Brain microvascular endothelial cell (primary cell): ENCODE measurements at regions not wholly inside any gene's neighbourhood (a gene's known extent, or its start where the extent isn't known, plus 50 kb on each side); places are given as distances from the start of the nearest gene placed in this dataset.

Experiments used
- DNase-seq: peaks from one replicate; pipeline ENCODE4 v3.0.0-alpha.2; 2020
- H3K27ac ChIP-seq: fragments of 250-450 bp; sonication (Bioruptor Pico); 2 replicates; pipeline ENCODE4 v1.5.1; 2020; ENCODE audit warnings: mild to moderate bottlenecking, moderate library complexity
- H3K27me3 ChIP-seq: fragments of 250-450 bp; sonication (Bioruptor Pico); replicated peaks from 2 replicates; pipeline ENCODE4 v1.5.1; 2020; ENCODE audit warnings: mild to moderate bottlenecking
- H3K36me3 ChIP-seq: fragments of 250-450 bp; sonication (Bioruptor Pico); replicated peaks from 2 replicates; pipeline ENCODE4 v1.5.1; 2020; ENCODE audit warnings: mild to moderate bottlenecking
- H3K4me3 ChIP-seq: 2 replicates; pipeline ENCODE4 v1.5.1; 2011; ENCODE audit warnings: low read depth, mild to moderate bottlenecking, control low read depth, low read length, moderate library complexity
- in situ Hi-C: cut with HindIII; loops from 2 replicates; pipeline ENCODE4 v1.10.0; 2017; ENCODE audit warnings: low sequenced_read_pairs, low pct_ligation_motif_present
- TF ChIP-seq, protein P1 (sequence below): IDR thresholded peaks from 2 replicates; pipeline ENCODE4 v1.5.1; 2011; ENCODE audit warnings: low read depth, mild to moderate bottlenecking, moderate library complexity, low read length, control low read depth, inconsistent platforms; ENCODE audit errors: missing control alignments

GRCh38 chr9:135338546-135338945, 141.0 kb upstream of the PPP1R26 start:
- no peak for DNase-seq
- in situ Hi-C loops, result no loop called here
- no peak overlapping the region for H3K4me3 ChIP-seq

GRCh38 chr9:135339378-135339973, 140.1 kb upstream of the PPP1R26 start:
- H3K27ac ChIP-seq, result no peak overlapping the region
- DNase-seq, result no peak
- no peaks in the 10 kb centered on the region for H3K36me3 ChIP-seq
- H3K4me3 ChIP-seq, result no peak overlapping the region
- H3K27me3 ChIP-seq, result no peaks in the 10 kb centered on the region
- TF ChIP-seq, protein P1, sequence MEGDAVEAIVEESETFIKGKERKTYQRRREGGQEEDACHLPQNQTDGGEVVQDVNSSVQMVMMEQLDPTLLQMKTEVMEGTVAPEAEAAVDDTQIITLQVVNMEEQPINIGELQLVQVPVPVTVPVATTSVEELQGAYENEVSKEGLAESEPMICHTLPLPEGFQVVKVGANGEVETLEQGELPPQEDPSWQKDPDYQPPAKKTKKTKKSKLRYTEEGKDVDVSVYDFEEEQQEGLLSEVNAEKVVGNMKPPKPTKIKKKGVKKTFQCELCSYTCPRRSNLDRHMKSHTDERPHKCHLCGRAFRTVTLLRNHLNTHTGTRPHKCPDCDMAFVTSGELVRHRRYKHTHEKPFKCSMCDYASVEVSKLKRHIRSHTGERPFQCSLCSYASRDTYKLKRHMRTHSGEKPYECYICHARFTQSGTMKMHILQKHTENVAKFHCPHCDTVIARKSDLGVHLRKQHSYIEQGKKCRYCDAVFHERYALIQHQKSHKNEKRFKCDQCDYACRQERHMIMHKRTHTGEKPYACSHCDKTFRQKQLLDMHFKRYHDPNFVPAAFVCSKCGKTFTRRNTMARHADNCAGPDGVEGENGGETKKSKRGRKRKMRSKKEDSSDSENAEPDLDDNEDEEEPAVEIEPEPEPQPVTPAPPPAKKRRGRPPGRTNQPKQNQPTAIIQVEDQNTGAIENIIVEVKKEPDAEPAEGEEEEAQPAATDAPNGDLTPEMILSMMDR, result no peak
- in situ Hi-C loops, result no loop called here

More at GRCh38 chr9:135338546-135338945, 141.0 kb upstream of the PPP1R26 start:
- Histone ChIP-seq H3K27me3 (no peaks in the 10 kb centered on the region), H3K27ac (no peak overlapping the region), H3K36me3 (no peaks in the 10 kb centered on the region)
- TF ChIP-seq, protein P1, result no peak

DNA sequence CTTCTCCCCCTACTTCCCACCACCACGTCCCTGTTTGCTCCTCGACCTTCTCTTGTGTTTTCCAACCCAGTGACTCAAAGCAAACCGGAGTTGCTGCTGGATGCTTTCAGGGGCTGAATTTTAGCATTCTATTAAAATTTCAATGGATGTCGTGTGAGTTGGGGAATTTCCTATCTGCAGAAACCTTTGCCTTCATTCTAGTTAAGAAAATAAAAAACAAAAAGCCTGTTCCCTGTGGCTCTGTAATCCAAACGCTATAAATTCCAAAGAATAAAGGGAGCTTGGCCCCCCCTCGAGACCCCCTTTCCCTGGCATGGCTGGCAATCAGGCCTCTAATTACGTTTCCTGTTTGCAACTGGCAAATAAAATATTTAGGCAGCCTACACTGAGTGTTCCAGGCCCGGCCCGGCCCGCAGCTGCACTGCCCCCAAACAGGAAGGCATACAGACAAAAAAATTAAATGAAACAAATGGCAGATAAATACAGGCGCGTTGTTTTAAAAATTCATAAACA, 139.4 kb upstream of the PPP1R26 start:
- TF ChIP-seq, protein P1, result no peak
- Histone ChIP-seq H3K4me3 (no peak overlapping the region), H3K27ac (no peak overlapping the region), H3K36me3 (no peaks in the 10 kb centered on the region), H3K27me3 (no peaks in the 10 kb centered on the region)
- in situ Hi-C loops, result no loop called here
- DNase-seq, result no peak

GRCh38 chr9:135340726-135341475, 138.7 kb upstream of the PPP1R26 start:
- in situ Hi-C loops, result no loop called here
- no peaks in the 10 kb centered on the region for H3K36me3 ChIP-seq
- H3K4me3 ChIP-seq, result no peak overlapping the region
- DNase-seq, result no peak
- TF ChIP-seq, protein P1, result no peak
- no peak overlapping the region for H3K27ac ChIP-seq
- H3K27me3 ChIP-seq, result no peaks in the 10 kb centered on the region

- H3K27ac ChIP-seq, result no peak overlapping the region
- H3K27me3 ChIP-seq, result no peaks in the 10 kb centered on the region
- TF ChIP-seq, protein P1, result no peak
- DNase-seq, result no peak
- no peaks in the 10 kb centered on the region for H3K36me3 ChIP-seq
- H3K4me3 ChIP-seq, result no peak overlapping the region
- in situ Hi-C loops, result no loop called here
These were observed 137.9 kb upstream of the PPP1R26 start for GRCh38 chr9:135341612-135342169.
